ENCODE measurements at regions not wholly inside any gene's neighbourhood (a gene's known extent, or its start where the extent isn't known, plus 50 kb on each side); places are given as distances from the start of the nearest gene placed in this dataset.
A peak's percentile ranks its signal among the peaks of the same experiment; 100 is the strongest.

- no peak for DNase-seq
Measured at GRCh38 chr9:16314476-16314875, 556.0 kb downstream of the BNC2 start.

DNA sequence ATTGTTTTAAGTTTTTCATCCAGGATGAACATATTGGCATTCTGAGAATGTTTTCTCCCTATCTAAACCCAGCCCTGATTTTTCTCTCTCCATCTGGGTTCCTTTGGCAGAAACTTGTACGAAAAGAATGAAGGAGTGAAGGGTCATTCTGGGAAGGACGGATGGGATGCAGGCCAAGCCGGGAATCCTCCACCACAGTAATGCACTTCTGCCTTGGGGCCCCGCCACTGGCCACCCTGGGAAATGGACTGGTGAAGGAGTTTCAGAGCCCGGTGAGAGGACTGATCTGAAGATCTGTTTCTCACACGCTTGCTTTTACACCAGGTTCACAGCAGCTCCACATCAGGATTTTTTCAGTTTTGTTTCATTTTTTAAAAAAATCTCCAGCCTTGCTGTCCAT is 554.8 kb downstream of the BNC2 start:
- DNase-seq = no peak

DNA sequence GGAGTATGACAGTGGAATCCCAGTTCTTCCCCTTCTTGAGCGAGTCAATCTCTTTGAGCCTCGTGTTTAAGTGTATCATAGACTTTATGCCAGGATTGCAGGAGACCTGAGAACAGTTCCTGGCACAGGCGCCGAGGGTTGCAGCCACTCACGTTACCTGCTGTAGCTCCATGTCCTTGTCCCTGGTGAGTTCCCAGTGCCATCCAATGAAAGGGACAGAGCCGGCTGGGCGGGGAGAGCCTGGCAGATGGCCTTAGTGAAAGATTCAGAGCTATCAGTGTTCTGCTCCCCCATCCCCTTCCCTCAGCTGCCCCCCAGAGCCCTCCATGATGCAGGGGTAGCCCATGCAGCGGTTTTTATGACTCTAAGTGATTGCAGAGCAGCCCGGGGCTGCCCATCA is 554.0 kb downstream of the BNC2 start:
- no peak for DNase-seq

- peak in 1 of 14 donors; percentile 55 for DNase-seq
Measured at GRCh38 chr9:16316911-16317817, 553.3 kb downstream of the BNC2 start.

DNA sequence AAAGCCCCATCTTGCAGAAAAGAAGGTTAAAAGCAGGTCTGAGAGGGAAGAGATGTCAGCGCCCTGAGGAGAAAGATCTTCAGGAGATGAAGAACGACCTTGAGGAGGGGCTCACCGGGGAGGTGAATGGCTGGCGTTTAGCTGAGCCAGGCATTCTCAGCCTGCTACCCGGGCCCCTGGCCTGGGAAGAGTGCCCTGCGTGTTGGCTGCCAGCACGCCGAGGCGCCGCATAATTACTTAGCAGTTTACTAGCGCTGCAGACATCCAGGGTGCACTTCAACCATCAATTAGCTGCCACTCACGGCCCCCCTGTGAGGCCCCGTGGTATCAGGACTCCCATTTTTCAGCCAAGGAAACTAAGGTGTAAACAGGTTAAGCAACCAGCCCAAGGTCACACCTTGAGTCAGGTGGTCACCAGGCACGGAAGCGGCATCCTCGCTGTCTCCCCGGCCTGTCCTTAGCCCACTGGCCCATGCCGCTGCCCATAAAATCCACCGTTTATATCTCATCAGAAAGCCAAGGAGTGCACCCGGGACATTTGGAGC is 551.9 kb downstream of the BNC2 start:
- peak in 6 of 14 donors; percentile 11 to 63 (median 25) for DNase-seq

- DNase-seq = no peak
Measured at GRCh38 chr9:16319646-16320045, 550.8 kb downstream of the BNC2 start.

DNA sequence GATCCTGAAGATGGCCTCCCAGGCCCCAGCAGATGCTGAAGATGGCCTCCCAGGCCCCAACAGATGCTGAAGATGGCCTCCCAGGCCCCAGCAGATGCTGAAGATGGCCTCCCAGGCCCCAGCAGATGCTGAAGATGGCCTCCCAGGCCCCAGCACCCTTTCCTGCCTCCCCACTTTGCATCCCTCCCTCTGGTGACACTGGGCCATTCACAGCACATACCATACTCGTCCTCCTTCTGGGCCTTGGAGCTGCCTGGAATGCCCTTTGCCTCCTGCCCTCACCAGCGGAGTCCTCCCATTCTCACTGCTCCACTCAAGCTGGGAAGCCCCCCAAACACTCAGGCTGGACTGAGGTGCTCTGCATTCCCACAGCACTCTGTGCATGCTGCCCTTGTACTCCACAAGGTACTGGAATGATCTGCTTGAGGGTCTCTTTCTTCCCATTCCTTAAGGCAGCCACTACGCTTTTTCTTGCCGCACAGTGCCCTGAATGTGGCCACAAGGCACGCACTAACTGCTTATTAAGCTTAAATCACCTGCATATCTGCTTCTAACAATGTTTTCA is 550.0 kb downstream of the BNC2 start:
- DNase-seq = no peak

GRCh38 chr9:16321461-16322119 is 548.9 kb downstream of the BNC2 start:
- DNase-seq = peak in 1 of 14 donors; percentile 62

DNA sequence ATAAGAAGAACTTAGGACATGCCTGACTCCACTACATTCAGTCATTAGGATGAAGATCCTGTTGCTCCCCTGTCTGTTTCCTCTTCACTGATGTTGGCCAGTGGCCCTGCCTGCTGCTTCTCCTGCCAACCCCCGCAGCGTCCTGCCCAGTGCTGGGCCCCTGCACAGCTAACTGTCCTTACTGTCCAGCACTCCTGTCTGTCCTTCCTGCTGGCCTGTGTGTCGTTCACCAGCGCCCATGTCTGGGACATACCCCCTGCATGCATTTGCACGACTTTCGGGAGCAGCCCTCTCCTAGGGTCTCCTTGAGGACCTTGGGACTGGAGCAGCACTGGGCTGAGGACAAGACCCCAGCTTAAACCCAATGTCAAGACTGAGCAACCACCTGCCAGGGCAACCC is 547.6 kb downstream of the BNC2 start:
- peak in 1 of 14 donors; percentile 10 for DNase-seq

GRCh38 chr9:16325966-16326365 is 544.5 kb downstream of the BNC2 start:
- no peak for DNase-seq

- DNase-seq = no peak
Measured at GRCh38 chr9:16328349-16328748, 542.1 kb downstream of the BNC2 start.

GRCh38 chr9:16329671-16330113 is 540.8 kb downstream of the BNC2 start:
- no peak for DNase-seq

- no peak for DNase-seq
Measured at GRCh38 chr9:16331031-16331430, 539.4 kb downstream of the BNC2 start.

DNA sequence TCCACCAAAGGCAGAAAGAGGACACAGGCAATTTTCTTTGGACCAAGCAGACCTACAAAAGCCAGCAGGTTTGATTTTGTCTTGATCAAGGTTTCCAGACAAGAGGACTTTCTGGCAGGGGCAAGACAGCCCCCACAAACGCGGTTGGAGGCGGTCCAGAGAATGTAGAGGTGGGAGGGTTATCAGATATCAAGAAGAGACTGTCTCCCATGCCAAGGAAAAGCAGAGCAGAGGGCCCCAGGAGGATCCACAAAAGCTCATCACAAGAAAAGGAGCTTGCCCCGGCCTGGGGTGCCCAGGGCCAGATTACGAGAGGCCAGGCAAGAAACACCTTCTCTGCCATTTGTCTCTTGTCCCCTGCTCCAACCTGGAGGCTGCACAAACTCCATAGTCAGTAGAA is 538.9 kb downstream of the BNC2 start:
- no peak for DNase-seq

GRCh38 chr9:16333691-16334090 is 536.8 kb downstream of the BNC2 start:
- DNase-seq = peak in 3 of 14 donors; percentile 17 to 30 (median 22)

GRCh38 chr9:16335788-16336580 is 534.5 kb downstream of the BNC2 start:
- DNase-seq = peak in 1 of 14 donors; percentile 65

- DNase-seq = no peak
Measured at GRCh38 chr9:16336833-16337232, 533.6 kb downstream of the BNC2 start.

GRCh38 chr9:16337322-16338029 is 533.0 kb downstream of the BNC2 start:
- DNase-seq = no peak

- no peak for DNase-seq
Measured at GRCh38 chr9:16341177-16341576, 529.3 kb downstream of the BNC2 start.

GRCh38 chr9:16342246-16343020 is 528.0 kb downstream of the BNC2 start:
- DNase-seq = no peak
